HFFc6 (cell line): ENCODE measurements at regions not wholly inside any gene's neighbourhood (a gene's known extent, or its start where the extent isn't known, plus 50 kb on each side); places are given as distances from the start of the nearest gene placed in this dataset.
A peak's percentile ranks its signal among the peaks of the same experiment; 100 is the strongest.

Experiments
- DNase-seq: peaks from one replicate; pipeline ENCODE4 v3.0.0-alpha.2; 2018
- H3K27ac Mint-ChIP-seq: 2 replicates; pipeline ENCODE4 v1.8.0; 2020; ENCODE audit warnings: mild to moderate bottlenecking, mixed read lengths
- H3K27me3 Mint-ChIP-seq: 2 replicates; pipeline ENCODE4 v1.8.0; 2021; ENCODE audit warnings: mild to moderate bottlenecking, moderate library complexity, mixed read lengths; ENCODE audit not compliant: insufficient read depth
- H3K36me3 Mint-ChIP-seq: 2 replicates; pipeline ENCODE4 v1.8.0; 2021; ENCODE audit warnings: low read depth, mixed read lengths
- H3K4me1 Mint-ChIP-seq: 2 replicates; pipeline ENCODE4 v1.8.0; 2020; ENCODE audit warnings: low read depth, mixed read lengths
- H3K4me3 Mint-ChIP-seq: 2 replicates; pipeline ENCODE4 v1.8.0; 2020; ENCODE audit warnings: mild to moderate bottlenecking, moderate library complexity, mixed read lengths
- H3K9me3 Mint-ChIP-seq: 2 replicates; pipeline ENCODE4 v1.8.0; 2020; ENCODE audit warnings: mild to moderate bottlenecking, mixed read lengths
- TF ChIP-seq, protein P1 (sequence below): fragments of 200-600 bp; sonication (generic); IDR thresholded peaks from 2 replicates; pipeline ENCODE4 v1.5.0; 2021; ENCODE audit warnings: antibody characterized with exemption, mild to moderate bottlenecking

- H3K9me3 Mint-ChIP-seq = no peaks in the 10 kb centered on the region
- peaks cover 36% of the 10 kb centered on the region for H3K36me3 Mint-ChIP-seq
- H3K4me1 Mint-ChIP-seq = peaks cover 67% of the 10 kb centered on the region
- H3K27ac Mint-ChIP-seq = peak overlapping the region; percentile 69
- no peaks in the 10 kb centered on the region for H3K27me3 Mint-ChIP-seq
- no peak overlapping the region for H3K4me3 Mint-ChIP-seq
- no peak for DNase-seq
- TF ChIP-seq, protein P1, sequence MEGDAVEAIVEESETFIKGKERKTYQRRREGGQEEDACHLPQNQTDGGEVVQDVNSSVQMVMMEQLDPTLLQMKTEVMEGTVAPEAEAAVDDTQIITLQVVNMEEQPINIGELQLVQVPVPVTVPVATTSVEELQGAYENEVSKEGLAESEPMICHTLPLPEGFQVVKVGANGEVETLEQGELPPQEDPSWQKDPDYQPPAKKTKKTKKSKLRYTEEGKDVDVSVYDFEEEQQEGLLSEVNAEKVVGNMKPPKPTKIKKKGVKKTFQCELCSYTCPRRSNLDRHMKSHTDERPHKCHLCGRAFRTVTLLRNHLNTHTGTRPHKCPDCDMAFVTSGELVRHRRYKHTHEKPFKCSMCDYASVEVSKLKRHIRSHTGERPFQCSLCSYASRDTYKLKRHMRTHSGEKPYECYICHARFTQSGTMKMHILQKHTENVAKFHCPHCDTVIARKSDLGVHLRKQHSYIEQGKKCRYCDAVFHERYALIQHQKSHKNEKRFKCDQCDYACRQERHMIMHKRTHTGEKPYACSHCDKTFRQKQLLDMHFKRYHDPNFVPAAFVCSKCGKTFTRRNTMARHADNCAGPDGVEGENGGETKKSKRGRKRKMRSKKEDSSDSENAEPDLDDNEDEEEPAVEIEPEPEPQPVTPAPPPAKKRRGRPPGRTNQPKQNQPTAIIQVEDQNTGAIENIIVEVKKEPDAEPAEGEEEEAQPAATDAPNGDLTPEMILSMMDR = no peak
These were observed 56.9 kb upstream of the BEND6 start for GRCh38 chr6:56897789-56898529.

DNA sequence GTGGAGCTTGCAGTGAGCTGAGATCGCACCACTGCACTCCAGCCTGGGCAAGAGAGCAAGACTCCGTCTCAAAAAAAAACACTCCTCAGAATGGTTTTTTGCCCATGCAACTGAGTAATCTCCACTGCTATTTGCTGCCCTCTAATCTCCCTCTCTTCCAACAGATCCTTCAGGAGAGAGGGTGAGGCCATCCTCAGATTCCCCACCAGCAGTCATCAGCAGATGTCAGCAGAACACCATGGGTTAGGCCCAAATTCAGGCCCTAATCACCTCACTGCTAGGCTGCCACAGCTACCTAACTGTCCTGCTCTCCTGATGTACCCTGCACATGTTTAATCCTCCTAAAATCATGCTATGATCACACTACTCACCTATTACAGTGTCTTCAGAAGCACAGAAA lies 63.2 kb upstream of the BEND6 start:
- peaks cover 20% of the 10 kb centered on the region for H3K36me3 Mint-ChIP-seq
- TF ChIP-seq, protein P1 = peak; percentile 31; the same call in 1 of the 2 replicates
- H3K9me3 Mint-ChIP-seq = no peaks in the 10 kb centered on the region
- peak overlapping the region; percentile 99 for H3K27ac Mint-ChIP-seq
- no peaks in the 10 kb centered on the region; the same call in 1 of the 2 replicates for H3K27me3 Mint-ChIP-seq
- peaks cover 62% of the 10 kb centered on the region for H3K4me1 Mint-ChIP-seq
- peak; percentile 44 for DNase-seq
- H3K4me3 Mint-ChIP-seq = peak overlapping the region; percentile 42; the same call in 1 of the 2 replicates

- H3K9me3 Mint-ChIP-seq = no peaks in the 10 kb centered on the region
- H3K4me3 Mint-ChIP-seq = peak overlapping the region; percentile 69
- peaks cover 13% of the 10 kb centered on the region for H3K36me3 Mint-ChIP-seq
- TF ChIP-seq, protein P1 = no peak
- H3K4me1 Mint-ChIP-seq = peaks cover 63% of the 10 kb centered on the region
- peak overlapping the region; percentile 99 for H3K27ac Mint-ChIP-seq
- peak; percentile 95 for DNase-seq
- H3K27me3 Mint-ChIP-seq = no peaks in the 10 kb centered on the region; the same call in 1 of the 2 replicates
These were observed 64.1 kb upstream of the BEND6 start for GRCh38 chr6:56890683-56891429.

- Mint-ChIP-seq H3K27ac (peak overlapping the region; percentile 99), H3K9me3 (no peaks in the 10 kb centered on the region), H3K27me3 (no peaks in the 10 kb centered on the region; the same call in 1 of the 2 replicates), H3K4me1 (peaks cover 65% of the 10 kb centered on the region), H3K4me3 (peak overlapping the region; percentile 59), H3K36me3 (peaks cover 13% of the 10 kb centered on the region)
- DNase-seq = no peak
- TF ChIP-seq, protein P1 = no peak
These were observed 64.8 kb upstream of the BEND6 start for GRCh38 chr6:56890066-56890465.

- TF ChIP-seq, protein P1 = no peak
- DNase-seq = no peak
- no peaks in the 10 kb centered on the region; the same call in 1 of the 2 replicates for H3K27me3 Mint-ChIP-seq
- H3K4me3 Mint-ChIP-seq = 0 out of 2 replicates have a peak overlapping the region, but pooled peaks have one; percentile 59
- H3K27ac Mint-ChIP-seq = peak overlapping the region; percentile 99
- no peaks in the 10 kb centered on the region for H3K9me3 Mint-ChIP-seq
- peaks cover 13% of the 10 kb centered on the region for H3K36me3 Mint-ChIP-seq
- peaks cover 65% of the 10 kb centered on the region for H3K4me1 Mint-ChIP-seq
These were observed 65.4 kb upstream of the BEND6 start for GRCh38 chr6:56889492-56889891.
